Mucosa of descending colon (tissue), 3 donors: ENCODE measurements at regions not wholly inside any gene's neighbourhood (a gene's known extent, or its start where the extent isn't known, plus 50 kb on each side); places are given as distances from the start of the nearest gene placed in this dataset.

Source experiments
- ATAC-seq: fragments of 200-7000 bp; cut with Tn5 transposase; one replicate; pipeline ENCODE4 v1.9.1; 2020; ENCODE audit warnings: mild to moderate bottlenecking, moderate library complexity
- DNase-seq, 3 donors: peaks; one replicate each; pipeline ENCODE4 v3.0.0-alpha.2; 2020
- H3K36me3 ChIP-seq: fragments of 200-600 bp; one replicate; pipeline ENCODE4 v1.8.0; 2021; ENCODE audit warnings: low read depth, mild to moderate bottlenecking
- H3K4me1 ChIP-seq: fragments of 200-600 bp; one replicate; pipeline ENCODE4 v1.8.0; 2021; ENCODE audit warnings: low read depth, mild to moderate bottlenecking
- H3K4me3 ChIP-seq: fragments of 200-600 bp; one replicate; pipeline ENCODE4 v1.8.0; 2021; ENCODE audit warnings: mild to moderate bottlenecking
- H3K9me3 ChIP-seq: fragments of 200-600 bp; one replicate; pipeline ENCODE4 v1.8.0; 2021; ENCODE audit warnings: mild to moderate bottlenecking
- CTCF ChIP-seq: fragments of 200-600 bp; IDR thresholded peaks from one replicate; pipeline ENCODE4 v1.8.0; 2022; ENCODE audit warnings: antibody characterized with exemption, mild to moderate bottlenecking
- intact Hi-C, 2 donors: fragments of 100-400 bp; cut with DNase I in 1 of 2; cut with micrococcal nuclease in 1 of 2; formaldehyde crosslinking; loops; one replicate each; pipeline versions ENCODE4 v1.11.0 to v1.11.1; 2022; cut with DNase I, micrococcal nuclease
- donor health status: DM: no; HTN: no; CAD: no; lungs with moderate emphysema.
- donor health status: DM: no; HTN: no; CAD: no.
- donor health status: DM: no; HTN: yes; CAD: no.

- no peak for DNase-seq
- Histone ChIP-seq H3K36me3 (no peaks in the 10 kb centered on the region), H3K4me1 (no peaks in the 10 kb centered on the region), H3K9me3 (peaks cover 19% of the 10 kb centered on the region), H3K4me3 (no peak overlapping the region)
- intact Hi-C loops, result no loop called here
- no peak for ATAC-seq
- TF ChIP-seq CTCF, result no peak
Measured at GRCh38 chr1:87542697-87543096, 214.0 kb downstream of the LMO4 start.

DNA sequence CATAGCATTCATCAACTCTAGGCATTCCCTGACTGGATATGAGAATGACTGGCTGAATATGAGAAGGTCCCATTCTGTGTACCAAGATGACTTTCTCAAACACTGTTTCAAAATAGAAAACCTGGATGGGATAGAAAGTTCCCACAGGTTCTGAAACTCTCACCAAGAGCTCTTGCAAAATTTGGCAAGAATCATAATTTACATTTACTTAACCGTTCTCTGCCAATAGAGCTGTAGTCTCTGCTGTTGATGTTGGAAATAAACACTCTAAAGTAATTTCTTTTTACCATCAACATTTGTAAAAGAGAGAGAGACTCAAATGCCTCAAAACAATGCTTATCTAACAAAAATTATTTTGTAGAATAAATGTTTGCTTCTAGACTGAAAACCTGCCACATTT, 221.1 kb downstream of the LMO4 start:
- Histone ChIP-seq H3K9me3 (no peaks in the 10 kb centered on the region), H3K4me3 (no peak overlapping the region), H3K4me1 (no peaks in the 10 kb centered on the region), H3K36me3 (no peaks in the 10 kb centered on the region)
- intact Hi-C loops, result no loop called here
- DNase-seq (no peak), ATAC-seq (no peak)
- TF ChIP-seq CTCF, result no peak

- intact Hi-C loops, result no loop called here
Measured at GRCh38 chr1:87553511-87553910, 224.8 kb downstream of the LMO4 start.

GRCh38 chr1:87555366-87555765, 226.7 kb downstream of the LMO4 start:
- intact Hi-C loops, result no loop called here
- DNase-seq (no peak), ATAC-seq (no peak)
- Histone ChIP-seq H3K9me3 (no peaks in the 10 kb centered on the region), H3K4me1 (no peaks in the 10 kb centered on the region), H3K36me3 (no peaks in the 10 kb centered on the region), H3K4me3 (no peak overlapping the region)
- no peak for TF ChIP-seq CTCF

More at GRCh38 chr1:87553511-87553910, 224.8 kb downstream of the LMO4 start:
- TF ChIP-seq CTCF, result no peak
- ATAC-seq (no peak), DNase-seq (no peak)
- H3K4me1 ChIP-seq, result no peaks in the 10 kb centered on the region
- H3K9me3 ChIP-seq, result no peaks in the 10 kb centered on the region
- no peaks in the 10 kb centered on the region for H3K36me3 ChIP-seq
- H3K4me3 ChIP-seq, result no peak overlapping the region

- intact Hi-C loops, result no loop called here
- Histone ChIP-seq H3K4me1 (no peaks in the 10 kb centered on the region), H3K36me3 (no peaks in the 10 kb centered on the region), H3K4me3 (no peak overlapping the region), H3K9me3 (no peaks in the 10 kb centered on the region)
- no peak for TF ChIP-seq CTCF
- ATAC-seq (no peak), DNase-seq (no peak)
Measured at GRCh38 chr1:87556326-87556725, 227.6 kb downstream of the LMO4 start.

GRCh38 chr1:87558921-87559320, 230.2 kb downstream of the LMO4 start:
- intact Hi-C loops, result no loop called here
- DNase-seq (no peak), ATAC-seq (no peak)
- H3K9me3 ChIP-seq, result no peaks in the 10 kb centered on the region
- no peak overlapping the region for H3K4me3 ChIP-seq
- no peaks in the 10 kb centered on the region for H3K4me1 ChIP-seq
- H3K36me3 ChIP-seq, result no peaks in the 10 kb centered on the region
- TF ChIP-seq CTCF, result no peak
